Right lobe of liver (tissue), 6 donors: ENCODE measurements at regions not wholly inside any gene's neighbourhood (a gene's known extent, or its start where the extent isn't known, plus 50 kb on each side); places are given as distances from the start of the nearest gene placed in this dataset.

Experiments
- ATAC-seq, 4 donors: fragments of 200-7000 bp; cut with Tn5 transposase; one replicate each; pipeline ENCODE4 v1.9.1; 2020; ENCODE audit warnings: mild to moderate bottlenecking in 4 of 4, moderate library complexity in 4 of 4
- DNase-seq, 3 donors: peaks; one replicate each; pipeline ENCODE4 v3.0.0-alpha.2; 2020
- H3K27ac ChIP-seq, 3 donors: fragments of 200-600 bp; one replicate each; pipeline ENCODE4 v1.8.0; 2022
- H3K27me3 ChIP-seq, 2 donors: fragments of 200-600 bp; one replicate each; pipeline ENCODE4 v1.8.0; 2022
- H3K36me3 ChIP-seq, 4 donors: fragments of 200-600 bp; sonication (generic) in 1 of 4; one replicate each; pipeline versions ENCODE4 v1.5.1 to v1.8.0; 2017 to 2022; ENCODE audit warnings: control low read depth in 1 of 4
- H3K4me1 ChIP-seq, 4 donors: fragments of 200-600 bp; sonication (generic) in 1 of 4; one replicate each; pipeline versions ENCODE4 v1.5.1 to v1.8.0; 2017 to 2022; ENCODE audit warnings: control low read depth in 1 of 4
- H3K4me3 ChIP-seq, 3 donors: fragments of 200-600 bp; one replicate each; pipeline ENCODE4 v1.8.0; 2022
- H3K9me3 ChIP-seq, 4 donors: fragments of 200-600 bp; sonication (generic) in 1 of 4; one replicate each; pipeline versions ENCODE4 v1.5.1 to v1.8.0; 2017 to 2022; ENCODE audit warnings: control low read depth in 1 of 4
- CTCF ChIP-seq, 4 donors: fragments of 200-600 bp in 3 of 4; fragments of 450-650 bp in 1 of 4; IDR thresholded peaks; one replicate each; pipeline versions ENCODE4 v1.5.1 to v1.8.0; 2016 to 2022; ENCODE audit warnings: antibody characterized with exemption in 4 of 4, mild to moderate bottlenecking in 2 of 4
- POLR2A ChIP-seq: fragments of 450-650 bp; IDR thresholded peaks from one replicate; pipeline ENCODE4 v1.6.1; 2017; ENCODE audit warnings: antibody characterized with exemption, mild to moderate bottlenecking
- WGBS: methylation state at CpG from one replicate; pipeline ENCODE4 v1.1.6; 2018; ENCODE audit warnings: low coverage, low lambda C conversion rate; ENCODE audit not compliant: insufficient coverage; ENCODE audit errors: missing lambda C conversion rate; 5-methylcytosine and 5-hydroxymethylcytosine counted together
- intact Hi-C, 2 donors: fragments of 100-400 bp; cut with DNase I; formaldehyde crosslinking; loops; one replicate each; pipeline versions ENCODE4 v1.11.2 to v1.14.1; 2022
- donor health status: DM: no; HTN: yes; CAD: no.
- donor health status: DM: no; HTN: no; CAD: no.
- donor health status: DM: no; HTN: no; CAD: no.
- donor health status: DM: no; HTN: yes; CAD: no.
- donor health status: DM: no; HTN: yes; CAD: no.

GRCh38 chr1:222093518-222093917 lies 351.6 kb upstream of the DUSP10 start:
- peak in 3 of 4 donors; percentile 42 to 67 (median 54) for ATAC-seq
- Histone ChIP-seq H3K27me3 (no peaks in the 10 kb centered on the region), H3K4me3 (no peak overlapping the region), H3K9me3 (no peaks in the 10 kb centered on the region), H3K36me3 (no peaks in the 10 kb centered on the region), H3K4me1 (peaks cover 0 to 29% (median 6%) of the 10 kb centered on the region in 4 donors), H3K27ac (no peak overlapping the region)
- intact Hi-C loops = no loop called here
- TF ChIP-seq CTCF (IDR thresholded peaks at IDR 0.05) = no peak
- TF ChIP-seq POLR2A = no peak
- 30% methylated on average over 4 of the region's 4 CpGs for WGBS
- DNase-seq = no peak

- intact Hi-C loops = no loop called here
- TF ChIP-seq POLR2A = no peak
- TF ChIP-seq CTCF (IDR thresholded peaks at IDR 0.05) = no peak
- WGBS = 79% methylated on average over 4 of the region's 4 CpGs
- Histone ChIP-seq H3K4me1 (no peaks in the 10 kb centered on the region), H3K4me3 (no peak overlapping the region), H3K9me3 (no peaks in the 10 kb centered on the region), H3K27me3 (no peaks in the 10 kb centered on the region), H3K36me3 (no peaks in the 10 kb centered on the region), H3K27ac (no peak overlapping the region)
- no peak for ATAC-seq
- DNase-seq = no peak
Measured at GRCh38 chr1:222090103-222090502, 348.2 kb upstream of the DUSP10 start.

- Histone ChIP-seq H3K36me3 (no peaks in the 10 kb centered on the region), H3K4me1 (no peaks in the 10 kb centered on the region), H3K4me3 (no peak overlapping the region), H3K9me3 (no peaks in the 10 kb centered on the region), H3K27me3 (no peaks in the 10 kb centered on the region), H3K27ac (no peak overlapping the region)
- TF ChIP-seq CTCF (IDR thresholded peaks at IDR 0.05) (no peak), POLR2A (no peak)
- DNase-seq (no peak), ATAC-seq (no peak)
- intact Hi-C loops = no loop called here
- 80% methylated on average over 8 of the region's 9 CpGs for WGBS
Measured at GRCh38 chr1:222087221-222087920, 345.5 kb upstream of the DUSP10 start.

- 36% methylated on average over 1 of the region's 1 CpG for WGBS
- no peak overlapping the region for H3K27ac ChIP-seq
- H3K4me3 ChIP-seq = no peak overlapping the region
- no peaks in the 10 kb centered on the region for H3K36me3 ChIP-seq
- TF ChIP-seq POLR2A (no peak), CTCF (IDR thresholded peaks at IDR 0.05) (no peak)
- no peaks in the 10 kb centered on the region for H3K9me3 ChIP-seq
- H3K4me1 ChIP-seq = no peaks in the 10 kb centered on the region
- DNase-seq = no peak
- no peak for ATAC-seq
- intact Hi-C loops = no loop called here
- no peaks in the 10 kb centered on the region for H3K27me3 ChIP-seq
Measured at GRCh38 chr1:222084996-222085395, 343.1 kb upstream of the DUSP10 start.

- H3K27ac ChIP-seq = no peak overlapping the region
- intact Hi-C loops = no loop called here
- DNase-seq (no peak), ATAC-seq (no peak)
- H3K4me3 ChIP-seq = no peak overlapping the region
- no peaks in the 10 kb centered on the region for H3K27me3 ChIP-seq
- no peaks in the 10 kb centered on the region for H3K9me3 ChIP-seq
- no peak for TF ChIP-seq POLR2A
- TF ChIP-seq CTCF (IDR thresholded peaks at IDR 0.05) = no peak
- no peaks in the 10 kb centered on the region for H3K36me3 ChIP-seq
- no peaks in the 10 kb centered on the region for H3K4me1 ChIP-seq
Measured at GRCh38 chr1:222084048-222084447, 342.2 kb upstream of the DUSP10 start.
